ENCODE measurements at regions not wholly inside any gene's neighbourhood (a gene's known extent, or its start where the extent isn't known, plus 50 kb on each side); places are given as distances from the start of the nearest gene placed in this dataset.

DNA sequence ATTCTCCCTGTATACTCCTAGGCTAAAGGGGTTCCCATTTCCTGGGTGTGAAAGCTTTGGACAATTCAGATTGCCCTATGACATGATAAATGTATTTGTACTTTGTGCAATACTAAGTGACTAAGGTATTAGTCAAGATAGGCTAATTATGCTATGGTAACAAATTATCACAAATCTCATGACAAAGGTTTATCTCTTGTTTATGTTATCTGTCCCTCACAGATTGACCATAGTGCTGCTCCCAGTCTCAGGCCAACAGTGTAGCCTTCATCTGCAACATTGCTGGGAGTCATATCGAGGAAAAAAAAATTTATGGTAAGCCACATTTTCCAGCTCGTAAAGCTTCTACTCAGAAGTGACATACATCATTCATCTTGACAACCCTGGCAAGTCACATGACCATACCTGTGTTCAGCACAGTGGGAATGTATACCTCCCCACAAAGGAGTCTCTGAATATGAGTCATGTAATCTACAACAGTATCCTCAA lies 346.2 kb downstream of the IGSF11 start:
- ATAC-seq, result no peak
- no peak for DNase-seq

DNA sequence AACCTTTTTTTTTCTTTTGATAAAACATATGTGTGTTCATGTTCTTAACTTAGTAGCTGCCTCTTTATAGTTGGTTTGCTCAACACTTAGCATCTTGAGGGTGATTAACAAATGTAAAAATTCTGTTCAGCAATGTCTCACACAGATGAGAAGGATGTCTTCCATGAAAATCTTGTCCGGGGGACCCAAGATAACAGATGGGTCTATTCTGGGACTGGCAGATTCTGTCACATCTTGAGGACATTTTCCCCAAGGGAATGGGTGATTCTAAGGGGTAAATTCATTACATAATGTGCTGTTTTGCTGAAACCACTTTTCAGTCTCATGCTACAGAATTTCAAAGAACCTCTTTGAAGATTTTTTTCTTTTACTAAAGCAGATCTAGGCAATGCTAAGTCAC lies 342.2 kb downstream of the IGSF11 start:
- ATAC-seq (no peak), DNase-seq (no peak)

DNA sequence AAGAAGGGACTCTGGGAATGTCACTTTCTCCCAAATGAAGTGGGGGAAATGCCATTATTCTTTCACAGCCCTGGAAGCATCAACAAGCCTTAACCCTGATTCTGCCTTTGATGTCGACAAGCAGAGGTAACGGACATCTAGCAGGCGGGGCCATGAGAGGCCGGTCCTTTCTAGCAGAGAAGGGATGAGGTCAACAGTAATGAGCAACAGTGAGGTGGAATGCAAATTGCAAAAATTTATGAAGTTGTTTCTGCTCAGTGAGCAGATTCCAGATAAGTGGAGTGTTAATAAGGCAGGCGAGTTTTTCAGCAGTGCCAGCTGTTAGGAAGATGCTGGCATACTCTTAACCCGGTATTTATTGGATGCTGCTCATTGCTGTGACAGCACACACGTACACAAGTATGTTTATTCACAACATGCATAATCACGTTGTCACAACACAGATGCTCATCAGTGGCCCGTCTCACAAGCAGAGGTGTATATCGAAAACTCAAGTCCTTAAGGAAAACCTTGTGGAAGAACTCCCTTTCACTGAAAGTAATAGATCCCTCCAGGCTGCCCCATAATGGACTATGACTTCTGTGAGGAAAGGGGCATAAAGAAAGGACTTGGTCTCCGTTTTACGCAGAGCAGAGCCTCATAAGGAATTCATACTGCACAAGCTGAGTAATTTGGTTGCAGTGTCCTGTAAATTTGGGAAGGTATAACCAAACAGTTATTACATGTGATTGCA lies 329.0 kb downstream of the IGSF11 start:
- DNase-seq (no peak), ATAC-seq (no peak)

DNA sequence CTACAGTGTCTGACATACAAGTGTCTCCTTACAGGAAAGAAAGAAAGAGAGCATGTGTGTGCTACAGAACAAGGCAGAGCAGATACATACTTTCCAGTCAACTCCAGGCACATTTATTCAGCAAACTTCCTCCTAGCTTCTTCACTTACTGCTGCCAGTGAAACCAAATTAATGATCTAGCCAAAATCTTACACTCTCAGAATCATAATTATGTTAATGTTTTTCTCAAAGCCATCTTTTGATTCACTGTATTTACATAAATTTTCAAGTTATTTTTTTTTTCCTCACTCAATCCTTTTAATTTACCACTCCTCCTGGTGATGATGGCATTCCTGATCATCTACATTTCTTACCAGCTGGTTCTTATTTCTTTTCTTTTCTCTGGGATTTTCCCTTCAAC lies 326.7 kb downstream of the IGSF11 start:
- ATAC-seq, result no peak

DNA sequence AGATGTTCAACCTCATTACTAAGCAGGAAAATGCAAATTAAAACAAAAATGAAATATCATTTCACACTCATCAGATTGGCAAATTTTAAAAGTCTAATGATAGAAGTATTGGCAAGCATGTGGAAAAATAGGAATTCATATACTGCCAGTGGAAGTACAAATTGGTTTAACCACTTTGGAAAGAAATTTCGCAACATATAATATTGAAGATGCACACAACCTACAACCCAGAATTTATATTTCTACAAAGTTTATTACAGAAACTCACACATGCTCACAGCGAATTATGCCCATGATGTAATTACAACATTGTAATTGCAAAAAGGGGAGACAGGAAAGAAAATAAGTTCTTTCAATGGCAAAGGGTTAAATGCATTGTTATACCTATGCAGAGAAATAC lies 324.1 kb downstream of the IGSF11 start:
- DNase-seq, result no peak
- no peak for ATAC-seq

More for the DNA sequence above, 326.7 kb downstream of the IGSF11 start:
- no peak for DNase-seq

DNA sequence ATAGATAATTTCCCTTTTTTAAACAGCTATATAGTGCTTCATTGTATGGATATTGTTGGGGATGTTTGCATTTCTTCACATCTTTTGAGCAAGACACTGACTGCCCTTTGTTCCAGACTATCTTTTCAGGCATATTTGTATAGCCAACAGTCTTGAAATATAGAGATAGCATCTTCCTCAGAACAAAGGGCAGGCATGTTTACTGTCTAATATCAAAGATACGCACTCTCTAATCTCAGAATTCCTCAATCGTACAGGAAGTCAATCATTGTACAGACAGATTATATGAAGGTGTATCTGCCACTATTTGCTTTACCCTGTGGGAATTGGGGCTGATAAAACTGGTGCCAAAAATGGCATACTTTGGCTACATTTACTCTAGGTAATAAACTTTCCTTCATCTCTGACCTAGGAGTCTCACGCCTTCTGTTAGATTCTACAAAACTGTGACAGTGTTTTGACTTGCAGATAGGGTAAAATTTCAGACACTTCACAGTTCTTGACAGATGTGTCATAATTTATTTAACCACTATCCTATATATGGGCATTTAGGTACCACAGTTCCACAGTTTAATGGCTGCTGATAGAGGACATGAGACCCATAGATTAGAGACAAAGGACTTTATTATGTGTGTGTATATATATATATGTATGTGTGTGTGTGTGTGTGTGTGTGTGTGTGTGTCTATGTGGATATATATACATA lies 321.0 kb downstream of the IGSF11 start:
- ATAC-seq (no peak), DNase-seq (no peak)

DNA sequence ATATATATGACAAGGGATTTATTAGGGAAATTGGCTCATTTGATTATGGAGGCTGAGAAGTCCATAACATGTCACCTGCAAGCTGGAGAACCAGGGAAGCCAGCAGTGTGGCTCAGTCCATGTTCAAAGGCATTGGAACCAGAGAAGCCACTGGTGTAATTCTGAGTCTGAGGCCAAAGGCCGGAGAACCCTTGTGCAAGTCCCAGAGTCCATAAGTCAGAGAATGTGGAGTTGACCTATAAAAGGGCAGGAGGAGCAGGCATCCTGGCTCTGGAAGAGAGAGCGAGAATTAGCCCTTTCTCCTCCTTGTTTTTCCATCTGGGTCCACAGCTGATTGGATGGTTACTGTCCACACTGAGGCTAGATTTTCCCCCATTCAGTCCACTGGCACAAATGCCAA lies 319.8 kb downstream of the IGSF11 start:
- DNase-seq (no peak), ATAC-seq (no peak)

DNA sequence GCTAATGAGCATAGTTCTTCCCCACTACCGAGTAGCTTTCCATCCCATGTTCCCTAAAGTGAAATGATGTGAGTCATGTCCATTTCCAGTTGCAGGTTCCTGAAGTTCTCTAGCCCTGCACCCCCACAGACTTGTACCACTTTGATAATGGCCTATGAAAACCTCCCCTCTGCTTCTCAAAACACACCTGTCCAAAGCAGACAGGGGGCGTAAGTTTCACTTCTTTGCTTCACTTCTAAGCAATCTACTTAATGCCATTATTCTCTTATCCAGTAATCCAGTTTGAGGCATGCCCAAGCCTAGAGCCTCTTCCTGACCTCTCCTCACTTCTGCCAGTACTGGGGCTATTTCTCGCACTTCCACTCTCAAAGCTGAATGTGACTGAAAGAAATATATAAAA lies 305.1 kb downstream of the IGSF11 start:
- no peak for ATAC-seq

DNA sequence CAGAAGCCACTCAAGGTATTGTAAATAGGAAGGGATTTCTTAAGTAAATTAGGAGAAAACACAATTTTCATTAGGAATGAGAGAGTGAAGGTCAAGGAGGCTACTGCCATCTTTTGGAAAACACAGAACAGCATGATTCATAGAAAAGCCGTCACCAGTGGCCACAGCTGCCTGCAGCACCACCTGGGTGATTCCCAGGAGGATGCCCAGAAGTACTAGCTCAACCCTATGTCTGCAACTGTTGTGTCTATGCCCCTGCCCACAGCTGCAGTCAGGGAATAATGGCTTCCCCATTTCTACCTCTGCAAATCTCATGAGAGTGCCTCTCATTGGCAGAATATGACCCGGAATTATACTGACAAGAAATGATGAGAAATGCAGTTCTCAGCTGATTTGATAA lies 300.0 kb downstream of the IGSF11 start:
- ATAC-seq (no peak), DNase-seq (no peak)

More for the DNA sequence above, 305.1 kb downstream of the IGSF11 start:
- DNase-seq, result no peak

DNA sequence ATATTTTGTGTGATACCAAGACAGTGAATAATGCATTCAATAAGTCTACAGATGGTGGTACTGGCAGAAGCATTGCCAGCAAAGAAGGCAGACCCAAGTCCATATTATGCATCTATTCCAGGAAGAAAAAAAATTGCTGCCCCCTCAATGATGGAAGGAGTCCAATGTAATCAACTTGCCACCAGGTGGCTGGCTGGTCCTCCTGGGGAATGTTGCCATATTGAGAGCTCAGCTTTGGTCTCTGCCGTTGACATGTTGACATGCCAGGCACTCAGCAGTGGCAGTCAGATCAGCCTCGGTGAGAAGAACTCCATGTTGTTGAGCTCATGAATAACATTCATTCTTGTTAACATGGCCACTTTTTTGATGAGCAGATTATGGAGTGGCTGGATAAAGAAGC lies 298.5 kb downstream of the IGSF11 start:
- ATAC-seq (no peak), DNase-seq (no peak)

DNA sequence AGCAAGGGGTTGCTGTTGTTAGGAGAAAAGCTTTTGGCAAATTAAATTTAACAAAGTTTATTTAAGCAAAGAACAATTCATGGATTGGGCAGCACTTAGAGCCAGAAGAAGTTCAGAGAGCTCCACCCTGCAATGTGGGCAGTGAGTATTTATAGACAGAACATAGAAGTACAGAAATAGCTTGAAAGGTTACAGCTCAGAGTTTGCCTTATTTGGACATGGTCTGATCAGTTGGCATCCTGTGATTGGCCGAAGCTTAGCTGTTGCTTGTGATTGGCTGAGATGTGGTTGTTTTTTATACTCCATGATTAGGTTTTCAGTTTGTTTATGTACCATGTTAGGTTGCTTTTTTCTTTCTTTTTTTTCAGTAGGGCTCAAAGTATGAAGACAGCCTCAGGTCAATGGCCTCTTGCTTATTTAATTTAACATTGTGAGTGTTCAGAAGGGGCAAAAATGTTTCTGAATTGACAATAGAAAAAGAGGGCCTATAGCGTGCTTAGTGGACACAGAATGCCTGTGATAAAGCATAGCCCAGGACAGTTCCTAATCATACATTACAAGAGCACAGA lies 293.8 kb downstream of the IGSF11 start:
- DNase-seq, result no peak
- ATAC-seq, result no peak

DNA sequence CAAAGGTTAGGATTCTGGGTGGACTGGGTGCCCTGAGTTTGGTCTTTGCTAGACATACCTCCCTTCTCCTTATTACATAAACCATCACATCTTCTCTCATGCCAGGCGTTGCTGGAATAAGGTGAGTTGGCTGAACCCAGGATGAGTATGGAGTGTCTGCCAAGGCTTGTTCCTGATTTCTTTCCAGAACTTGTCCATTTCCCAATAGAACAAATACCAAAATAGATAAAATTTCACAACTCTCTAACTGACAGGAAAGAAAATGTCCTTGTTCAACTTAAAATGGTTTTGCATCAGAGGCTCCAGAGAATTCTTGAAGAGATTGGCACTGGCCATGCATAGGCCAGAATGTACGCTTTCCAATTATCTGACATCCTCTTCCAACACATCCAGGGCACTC lies 291.9 kb downstream of the IGSF11 start:
- ATAC-seq, result no peak
- no peak for DNase-seq

DNA sequence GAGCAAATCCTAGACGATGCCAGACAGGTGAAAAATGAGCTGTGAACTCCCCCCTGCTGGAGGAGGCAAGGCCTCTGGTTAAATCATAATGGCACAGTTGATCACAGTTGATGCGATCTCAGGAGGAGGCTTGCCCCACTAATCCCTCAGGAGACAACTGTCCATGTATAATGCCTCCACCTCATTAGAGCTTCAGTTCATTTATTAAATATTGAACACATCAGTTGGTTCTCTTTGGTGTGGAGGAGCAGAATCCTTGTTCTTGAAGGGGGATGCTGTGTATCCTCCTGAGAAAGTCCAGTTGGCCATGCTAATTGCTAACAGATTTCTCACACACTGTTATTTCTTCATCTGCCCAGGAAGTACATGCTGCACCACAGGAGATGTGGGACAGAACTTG lies 290.5 kb downstream of the IGSF11 start:
- DNase-seq (no peak), ATAC-seq (no peak)

DNA sequence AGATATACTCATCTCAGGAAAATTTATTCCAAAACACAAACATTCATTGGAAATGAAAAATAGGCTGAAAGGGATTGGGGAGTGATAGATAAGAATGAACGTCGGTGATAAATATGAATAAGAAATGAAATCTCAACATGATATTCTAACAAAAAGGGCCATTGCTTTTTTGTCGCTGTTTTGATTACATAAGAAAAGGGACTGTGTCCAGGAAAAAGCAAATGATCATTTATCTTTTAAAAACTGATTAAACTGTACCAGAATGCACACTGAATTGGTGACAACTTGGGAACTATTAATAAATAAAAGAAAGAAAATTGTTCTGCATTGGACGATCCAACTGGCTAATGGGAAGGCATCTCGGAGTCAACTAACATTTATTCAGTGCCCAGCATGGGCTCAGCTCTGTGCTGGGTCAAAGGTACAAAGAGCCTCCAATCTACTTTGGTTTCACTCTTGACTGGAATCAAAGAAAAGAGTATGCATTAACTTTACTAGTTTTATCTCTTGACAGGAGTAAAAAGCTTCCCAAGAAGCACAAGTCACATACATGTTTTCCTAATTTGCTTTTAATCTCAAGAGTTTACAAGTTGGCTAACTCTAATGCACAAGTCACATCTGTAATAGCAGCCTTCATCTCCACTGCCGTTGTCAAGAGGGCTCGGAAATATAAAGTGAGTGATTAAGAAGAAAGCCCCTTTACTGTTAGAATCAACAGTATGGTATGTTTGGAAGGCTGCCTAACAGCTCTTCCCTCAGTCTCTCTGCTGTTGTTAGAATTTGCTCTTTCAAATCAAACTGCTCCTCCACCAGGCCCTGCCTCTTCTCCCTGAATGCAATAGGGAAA lies 280.0 kb downstream of the IGSF11 start:
- DNase-seq, result no peak
- no peak for ATAC-seq

DNA sequence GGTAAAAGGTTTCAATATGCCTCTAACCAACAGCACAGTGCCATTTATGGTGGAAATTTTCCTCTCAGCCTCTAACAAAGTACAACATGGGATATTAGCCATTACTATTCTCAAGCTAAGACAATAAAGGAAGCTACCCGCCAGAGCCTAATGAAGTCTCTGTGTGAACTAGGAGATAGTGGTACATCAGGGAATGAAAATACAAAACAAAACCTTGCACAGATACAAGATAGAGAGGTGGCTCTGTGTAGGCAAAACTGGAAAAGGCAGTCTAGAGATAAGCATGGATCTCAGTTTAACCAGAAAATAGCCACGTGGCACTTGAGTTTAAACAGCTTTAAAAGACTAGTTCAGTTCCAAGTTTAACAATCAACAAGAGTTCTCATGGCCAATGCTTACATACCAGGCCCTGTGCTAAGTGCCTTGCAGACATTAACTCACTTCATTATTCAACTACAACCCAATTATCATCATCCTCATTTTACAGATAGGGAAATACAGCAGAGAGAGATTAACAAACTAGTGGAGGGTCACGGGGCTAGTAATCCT lies 279.3 kb downstream of the IGSF11 start:
- DNase-seq, result no peak

DNA sequence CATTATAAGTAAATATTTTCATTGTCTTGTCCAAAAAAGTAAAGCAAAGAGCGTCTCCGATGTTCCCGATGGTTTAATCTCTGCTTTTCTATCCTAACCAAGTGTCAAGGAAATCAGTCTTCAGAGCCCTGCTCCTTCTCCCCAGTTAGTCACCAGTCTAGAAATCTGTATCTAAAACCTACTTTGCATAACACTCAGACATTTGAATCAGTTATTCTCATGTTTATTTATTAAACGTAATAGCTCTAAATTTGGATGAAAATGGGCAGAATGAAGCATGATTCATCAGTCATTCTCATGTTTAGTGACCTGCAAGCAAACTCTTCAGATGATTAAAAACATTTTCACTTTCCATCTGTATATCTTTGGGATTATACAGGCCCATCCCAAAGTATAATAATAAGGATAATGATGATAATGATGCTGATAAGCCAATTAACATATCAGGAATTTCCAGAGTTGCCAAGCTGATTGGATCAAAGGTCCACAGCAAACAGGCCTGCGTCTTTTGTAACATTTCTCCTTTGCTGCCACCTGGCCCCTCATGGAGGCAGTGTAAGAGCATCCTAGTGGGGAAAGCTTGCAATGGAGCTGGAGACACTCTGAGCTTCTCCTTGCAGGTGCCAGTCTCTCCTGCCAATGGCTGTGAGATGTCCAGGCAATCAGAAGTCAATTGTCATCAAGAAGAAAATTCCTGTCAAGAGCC lies 273.9 kb downstream of the IGSF11 start:
- no peak for DNase-seq
- ATAC-seq, result no peak

More for the DNA sequence above, 279.3 kb downstream of the IGSF11 start:
- no peak for ATAC-seq

DNA sequence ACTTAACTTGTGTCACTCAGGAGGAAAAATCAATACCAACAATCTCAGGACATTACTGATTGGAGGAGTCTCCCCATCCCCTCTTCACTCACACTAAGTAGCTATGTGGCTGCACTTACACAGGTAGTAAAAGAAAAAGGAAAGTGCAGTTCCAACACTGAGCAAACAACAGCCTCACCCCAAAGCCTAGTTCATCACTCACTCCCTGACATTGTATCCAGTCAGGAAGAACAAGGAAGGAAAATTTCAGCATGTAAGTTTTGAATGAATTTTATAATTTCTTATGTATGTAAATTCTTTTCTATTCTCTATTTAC lies 273.4 kb downstream of the IGSF11 start:
- no peak for ATAC-seq
- DNase-seq, result no peak

DNA sequence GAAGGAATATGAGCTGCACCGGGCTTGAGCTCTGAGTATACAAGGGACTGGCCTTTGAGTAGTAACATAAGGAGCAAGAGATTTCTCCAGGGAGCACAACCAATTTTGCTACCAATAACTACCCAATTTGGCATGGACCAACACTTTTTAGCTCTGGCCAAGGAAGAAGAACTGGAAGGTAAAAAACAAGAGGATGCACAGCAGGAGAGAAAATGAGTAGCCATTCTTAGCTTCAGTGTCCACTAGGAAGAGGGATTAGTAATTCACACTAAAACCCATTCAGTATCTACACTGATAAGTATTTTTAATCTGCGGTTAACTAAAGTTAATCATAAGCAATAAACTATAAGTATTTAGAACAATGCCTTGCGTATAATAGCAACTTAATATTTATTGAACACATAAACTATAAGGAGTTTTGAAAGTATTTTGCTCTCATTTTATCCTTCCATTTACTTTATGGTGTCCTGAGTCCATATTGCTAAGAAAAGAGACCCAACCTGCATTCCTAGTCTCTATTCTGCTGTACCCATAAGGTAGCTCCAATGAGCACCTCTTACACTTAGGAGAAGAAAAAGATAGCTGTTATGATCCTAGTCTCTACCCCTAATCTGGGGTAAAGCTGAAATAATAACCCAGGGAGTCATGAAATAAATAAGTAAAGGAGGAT lies 268.9 kb downstream of the IGSF11 start:
- no peak for ATAC-seq
- no peak for DNase-seq

DNA sequence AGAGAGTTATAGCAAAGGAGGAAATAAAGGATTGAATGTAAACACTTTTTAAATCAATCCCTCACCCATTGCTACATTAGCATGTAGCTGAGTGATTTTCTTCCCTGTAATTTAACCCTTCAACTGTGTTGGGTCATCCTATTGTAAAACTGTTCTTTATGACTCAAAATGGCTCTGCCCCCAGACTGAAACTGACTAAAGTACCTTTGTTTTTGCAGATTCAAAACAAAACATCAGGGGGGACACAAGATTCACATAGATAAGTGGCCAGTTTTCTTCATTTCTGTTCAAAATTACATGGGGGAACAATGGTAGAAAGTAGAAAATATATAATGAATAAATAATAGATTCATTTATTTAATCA lies 268.4 kb downstream of the IGSF11 start:
- no peak for ATAC-seq
- no peak for DNase-seq

DNA sequence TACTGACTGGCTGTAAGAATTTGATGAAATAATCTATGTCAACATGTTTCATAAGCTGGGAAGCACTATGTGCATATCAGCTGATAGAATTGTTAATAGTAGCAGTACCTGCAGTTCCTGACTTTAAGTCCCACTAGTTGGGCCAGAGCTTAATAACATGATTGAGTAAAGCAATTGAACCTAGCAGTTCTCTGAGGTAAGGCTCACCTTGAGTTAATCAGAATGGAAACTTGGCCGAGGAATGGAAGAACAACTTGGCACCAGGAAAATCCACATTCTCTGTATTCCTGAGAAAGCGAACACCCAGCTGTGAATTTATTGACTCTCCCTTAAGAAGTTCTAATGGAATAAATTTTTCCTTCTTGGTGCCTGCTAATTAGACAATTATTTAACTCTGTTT lies 262.6 kb downstream of the IGSF11 start:
- ATAC-seq, result no peak

DNA sequence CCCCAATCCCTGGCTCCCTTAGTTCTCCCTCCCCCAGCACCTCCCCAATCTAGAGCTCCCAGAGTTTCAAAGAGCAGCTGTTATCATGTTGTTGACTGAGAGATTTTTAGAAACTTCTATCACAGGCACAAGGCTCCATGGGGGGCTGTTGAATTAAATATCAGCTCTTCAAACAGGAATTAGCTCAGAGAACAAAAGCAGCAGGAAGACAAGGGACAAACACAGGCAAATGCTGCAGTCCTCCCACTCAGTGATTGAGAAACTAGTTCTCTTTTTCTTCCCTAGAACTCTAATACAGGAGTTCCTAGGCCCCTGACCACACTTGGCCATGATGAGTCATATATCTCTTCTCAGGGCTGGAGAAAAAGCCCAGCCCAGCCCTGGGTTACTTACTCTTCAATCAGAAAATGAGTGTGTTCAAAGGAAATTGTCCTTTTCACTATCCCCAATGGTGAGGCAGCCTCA lies 262.1 kb downstream of the IGSF11 start:
- ATAC-seq (no peak), DNase-seq (no peak)

More for the DNA sequence above, 262.6 kb downstream of the IGSF11 start:
- DNase-seq, result no peak
